ENCODE measurements at regions not wholly inside any gene's neighbourhood (a gene's known extent, or its start where the extent isn't known, plus 50 kb on each side); places are given as distances from the start of the nearest gene placed in this dataset.

DNA sequence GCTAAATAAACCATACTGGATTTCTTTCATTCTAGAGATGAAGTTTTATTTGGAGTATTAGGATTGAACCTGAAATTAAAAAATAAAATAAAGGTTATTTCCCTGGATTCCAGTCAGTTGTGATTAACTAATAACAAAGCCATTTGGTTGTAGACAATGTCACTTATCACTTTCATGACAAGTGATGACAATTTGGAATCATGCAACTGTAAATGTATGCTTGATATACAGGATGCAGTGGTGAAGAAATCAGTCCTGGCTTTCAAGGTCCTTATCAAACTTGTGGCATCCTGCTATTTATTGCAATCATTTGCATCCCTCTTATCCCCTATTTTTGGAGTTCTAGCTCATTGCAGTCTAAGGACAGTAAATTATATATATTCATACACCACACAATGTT is 425.2 kb downstream of the CHL1 start:
- CTCF ChIA-PET = no interaction called here
- Histone ChIP-seq H3K9me3 (ENCODE audit: control insufficient read depth, insufficient read depth, low read length) (peaks cover 4% of the 10 kb centered on the region), H3K27ac (ENCODE audit: low read depth, low read length) (no peak overlapping the region), H3K4me3 (ENCODE audit: low read depth, low read length) (no peak overlapping the region), H3K27me3 (ENCODE audit: control insufficient read depth, insufficient read depth, low read length) (no peaks in the 10 kb centered on the region)
- POLR2A ChIA-PET = no interaction called here
- DNase-seq (ENCODE audit: low read depth, low spot score) = no peak
- no peak for TF ChIP-seq CTCF (IDR thresholded peaks at IDR 0.05; ENCODE audit: low read depth, low read length)

DNA sequence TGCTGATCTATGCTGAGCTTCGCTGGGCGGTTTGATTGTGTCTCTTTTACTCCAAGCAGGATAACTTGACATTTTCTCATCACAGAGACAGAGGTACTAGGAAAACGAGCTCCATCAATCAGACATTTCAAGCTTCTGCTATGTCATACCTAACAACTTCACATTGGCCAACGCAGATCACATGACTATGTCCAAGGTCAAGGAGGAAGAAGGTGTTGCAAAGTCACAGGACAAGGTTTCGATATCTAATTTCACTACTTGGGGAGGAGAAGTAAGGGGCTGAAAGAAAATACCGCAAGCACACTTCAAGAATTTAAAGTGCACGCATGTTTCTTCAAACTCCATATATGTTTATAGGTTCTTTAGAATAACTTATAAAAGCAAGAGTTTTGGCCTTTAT is 425.8 kb downstream of the CHL1 start:
- DNase-seq (ENCODE audit: low read depth, low spot score) = no peak
- H3K27ac ChIP-seq (ENCODE audit: low read depth, low read length) = no peak overlapping the region
- peaks cover 4% of the 10 kb centered on the region for H3K9me3 ChIP-seq (ENCODE audit: control insufficient read depth, insufficient read depth, low read length)
- no peak overlapping the region for H3K4me3 ChIP-seq (ENCODE audit: low read depth, low read length)
- CTCF ChIA-PET = no interaction called here
- no peaks in the 10 kb centered on the region for H3K27me3 ChIP-seq (ENCODE audit: control insufficient read depth, insufficient read depth, low read length)
- POLR2A ChIA-PET = no interaction called here
- no peak for TF ChIP-seq CTCF (IDR thresholded peaks at IDR 0.05; ENCODE audit: low read depth, low read length)

- Histone ChIP-seq H3K27me3 (ENCODE audit: control insufficient read depth, insufficient read depth, low read length) (no peaks in the 10 kb centered on the region), H3K9me3 (ENCODE audit: control insufficient read depth, insufficient read depth, low read length) (peaks cover 4% of the 10 kb centered on the region), H3K27ac (ENCODE audit: low read depth, low read length) (no peak overlapping the region), H3K4me3 (ENCODE audit: low read depth, low read length) (no peak overlapping the region)
- CTCF ChIA-PET = no interaction called here
- no peak for DNase-seq (ENCODE audit: low read depth, low spot score)
- no peak for TF ChIP-seq CTCF (IDR thresholded peaks at IDR 0.05; ENCODE audit: low read depth, low read length)
- POLR2A ChIA-PET = no interaction called here
These were observed 427.5 kb downstream of the CHL1 start for GRCh38 chr3:623914-624545.

GRCh38 chr3:632571-633170 is 436.1 kb downstream of the CHL1 start:
- TF ChIP-seq CTCF (IDR thresholded peaks at IDR 0.05; ENCODE audit: low read depth, low read length) = peak; percentile 53
- no peak for DNase-seq (ENCODE audit: low read depth, low spot score)
- CTCF ChIA-PET = interaction anchor here (0.6 kb wide), 1 partner anchor 380 kb away, joined by 4 read pairs; no protein-coding TSS in a partner anchor
- POLR2A ChIA-PET = no interaction called here
- Histone ChIP-seq H3K27me3 (ENCODE audit: control insufficient read depth, insufficient read depth, low read length) (no peaks in the 10 kb centered on the region), H3K9me3 (ENCODE audit: control insufficient read depth, insufficient read depth, low read length) (peaks cover 3% of the 10 kb centered on the region; the same call in 1 of the 2 replicates), H3K27ac (ENCODE audit: low read depth, low read length) (no peak overlapping the region), H3K4me3 (ENCODE audit: low read depth, low read length) (no peak overlapping the region)

DNA sequence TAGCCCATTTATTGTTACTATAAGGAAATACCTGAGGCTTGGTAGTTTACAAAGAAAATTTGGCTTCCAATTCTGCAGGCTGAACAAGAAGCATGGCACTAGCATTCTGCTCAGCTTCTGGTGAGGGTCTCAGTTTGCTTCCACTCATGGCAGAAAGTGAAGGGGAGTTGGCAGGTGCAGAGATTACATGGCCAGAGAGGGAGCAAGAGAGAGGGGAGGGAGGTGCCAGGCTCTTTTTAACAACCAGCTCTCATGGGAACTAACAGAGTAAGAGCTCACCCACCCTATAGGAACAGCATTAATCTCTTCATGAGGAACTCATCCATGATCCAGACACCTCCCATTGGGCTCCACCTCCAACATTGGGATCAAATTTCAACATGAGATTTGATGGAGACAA is 437.9 kb downstream of the CHL1 start:
- POLR2A ChIA-PET = no interaction called here
- H3K9me3 ChIP-seq (ENCODE audit: control insufficient read depth, insufficient read depth, low read length) = peaks cover 3% of the 10 kb centered on the region; the same call in 1 of the 2 replicates
- CTCF ChIA-PET = no interaction called here
- DNase-seq (ENCODE audit: low read depth, low spot score) = no peak
- H3K4me3 ChIP-seq (ENCODE audit: low read depth, low read length) = no peak overlapping the region
- H3K27me3 ChIP-seq (ENCODE audit: control insufficient read depth, insufficient read depth, low read length) = no peaks in the 10 kb centered on the region
- no peak overlapping the region for H3K27ac ChIP-seq (ENCODE audit: low read depth, low read length)
- no peak for TF ChIP-seq CTCF (IDR thresholded peaks at IDR 0.05; ENCODE audit: low read depth, low read length)
